COLO668 (cell line): ENCODE measurements at regions not wholly inside any gene's neighbourhood (a gene's known extent, or its start where the extent isn't known, plus 50 kb on each side); places are given as distances from the start of the nearest gene placed in this dataset.

Experiments
- DNase-seq: peaks from one replicate; lab custom pipeline; 2025; ENCODE audit not compliant: unreplicated experiment; lab: John Stamatoyannopoulos, UW

- no peak for DNase-seq
Observed at GRCh38 chr12:90333424-90333823, 621.6 kb downstream of the CCER1 start.

DNA sequence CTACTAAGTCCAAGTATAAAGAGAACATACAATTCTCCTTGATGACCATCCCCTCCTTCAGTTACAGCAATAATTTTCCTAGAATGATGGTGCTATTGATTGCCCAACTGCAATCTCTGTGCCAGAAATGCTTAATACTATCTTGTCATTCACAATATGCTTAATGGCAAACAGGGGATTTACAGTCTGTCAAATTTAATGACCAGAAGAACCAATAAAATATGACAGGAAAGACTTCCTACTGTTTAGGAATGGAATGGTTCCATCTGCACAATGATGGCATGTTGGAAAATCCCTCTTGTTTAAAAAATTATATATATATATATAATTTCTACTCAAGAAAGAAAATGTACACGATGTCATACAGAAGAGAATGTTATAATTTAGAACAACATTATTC, 623.2 kb downstream of the CCER1 start:
- no peak for DNase-seq

- DNase-seq, result no peak
Observed at GRCh38 chr12:90331262-90331661, 622.6 kb upstream of the ATP2B1 start.

GRCh38 chr12:90327793-90328743, 619.4 kb upstream of the ATP2B1 start:
- DNase-seq, result no peak

DNA sequence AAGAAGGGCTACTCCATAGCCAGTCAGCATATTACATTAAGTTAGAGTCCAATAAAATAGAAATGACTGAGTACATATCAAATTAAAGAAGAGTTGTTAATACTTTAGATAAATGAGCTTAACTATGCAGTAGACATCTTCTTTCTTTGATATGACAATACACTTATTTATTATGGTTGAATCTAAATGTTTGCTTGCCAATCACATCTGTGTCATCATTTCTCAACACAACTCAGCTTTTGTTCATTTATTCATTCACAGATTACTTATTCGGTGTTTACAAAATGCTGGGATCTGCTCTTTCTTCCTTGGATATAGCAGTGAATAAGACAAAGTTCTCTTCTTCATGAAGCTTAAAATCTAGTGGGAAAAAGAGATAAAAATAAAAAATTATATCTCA, 614.6 kb upstream of the ATP2B1 start:
- DNase-seq, result no peak

GRCh38 chr12:90322006-90322405, 613.4 kb upstream of the ATP2B1 start:
- no peak for DNase-seq

GRCh38 chr12:90321369-90321768, 612.7 kb upstream of the ATP2B1 start:
- no peak for DNase-seq

- DNase-seq, result no peak
Observed at GRCh38 chr12:90311561-90311960, 602.9 kb upstream of the ATP2B1 start.

DNA sequence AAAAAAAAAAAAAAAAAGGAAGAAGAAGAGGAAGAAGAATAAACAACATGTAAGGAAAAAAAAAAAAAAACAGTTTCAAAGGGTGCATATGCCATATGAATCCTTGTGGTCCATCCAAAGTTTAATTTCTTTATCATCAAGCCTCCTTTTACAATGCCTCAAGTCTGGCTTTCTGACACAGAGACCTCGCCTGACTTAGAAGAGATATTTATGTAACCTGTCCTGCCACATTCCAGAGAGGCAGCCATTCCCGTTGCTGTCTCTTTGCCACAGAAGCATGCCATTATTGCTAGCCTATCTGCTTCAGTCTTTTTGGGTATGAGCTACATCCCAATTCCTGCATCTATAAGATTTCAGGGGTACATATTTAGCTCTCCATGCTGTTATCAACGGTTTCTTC, 596.7 kb upstream of the ATP2B1 start:
- DNase-seq, result no peak

DNA sequence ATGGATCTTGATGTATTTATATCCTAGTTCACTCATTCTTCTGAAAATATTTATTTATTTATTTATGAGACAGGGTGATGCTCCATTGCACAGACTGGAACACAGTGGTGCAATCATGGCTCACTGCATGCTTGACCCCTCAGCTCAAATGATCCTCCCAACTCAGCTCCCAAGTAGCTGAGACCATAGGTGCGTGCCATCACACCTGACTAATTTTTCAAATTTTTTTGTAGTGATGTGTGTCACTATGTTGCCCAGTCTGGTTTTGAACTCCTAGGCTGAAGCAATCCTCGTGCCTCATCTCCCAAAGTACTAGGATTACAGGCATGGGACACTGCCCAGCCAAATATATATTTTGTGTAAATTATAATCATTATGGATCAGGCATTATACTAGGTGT, 595.6 kb upstream of the ATP2B1 start:
- no peak for DNase-seq

- DNase-seq, result no peak
Observed at GRCh38 chr12:90303771-90304170, 595.1 kb upstream of the ATP2B1 start.

GRCh38 chr12:90301561-90302133, 593.0 kb upstream of the ATP2B1 start:
- no peak for DNase-seq

GRCh38 chr12:90301095-90301494, 592.5 kb upstream of the ATP2B1 start:
- DNase-seq, result no peak

DNA sequence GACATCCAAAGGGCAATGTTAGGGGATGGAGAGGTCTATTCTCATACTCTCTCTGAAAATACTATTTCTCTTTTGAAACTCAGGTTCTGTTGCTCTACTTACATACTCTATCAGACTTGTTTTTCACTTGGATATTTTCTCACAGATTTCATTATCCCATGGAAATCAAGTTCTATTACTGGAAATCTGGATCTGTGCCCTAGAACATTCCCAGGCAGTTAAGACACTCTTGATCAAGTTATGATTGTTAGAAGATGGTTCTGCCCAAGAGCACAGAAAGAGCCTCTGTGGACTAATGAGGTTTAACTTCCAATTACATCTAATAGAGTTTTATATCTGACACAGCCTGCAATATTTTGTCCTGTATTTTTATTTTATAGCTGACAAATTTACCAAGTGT, 591.0 kb upstream of the ATP2B1 start:
- no peak for DNase-seq

- no peak for DNase-seq
Observed at GRCh38 chr12:90299121-90299520, 590.5 kb upstream of the ATP2B1 start.

- DNase-seq, result no peak
Observed at GRCh38 chr12:90298289-90298948, 589.8 kb upstream of the ATP2B1 start.

DNA sequence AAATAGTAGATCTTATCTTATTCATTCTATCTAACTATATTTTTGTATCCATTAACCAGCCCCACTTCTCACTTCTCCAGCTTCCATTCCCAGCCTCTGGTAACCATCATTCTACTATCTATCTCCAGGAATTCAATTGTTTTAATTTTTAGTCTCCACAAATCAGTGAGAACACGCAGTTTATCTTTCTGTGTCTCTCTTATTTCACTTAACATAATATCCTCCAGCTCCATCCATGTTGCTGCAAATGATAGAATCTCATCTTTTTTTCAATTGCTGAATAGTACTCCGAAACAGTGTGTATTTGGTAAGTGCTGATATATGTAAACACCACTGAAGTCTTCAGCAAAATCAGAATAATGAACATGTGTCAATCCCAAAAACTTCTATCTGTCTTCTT, 587.2 kb upstream of the ATP2B1 start:
- DNase-seq, result no peak

- DNase-seq, result no peak
Observed at GRCh38 chr12:90292183-90292582, 583.5 kb upstream of the ATP2B1 start.

- no peak for DNase-seq
Observed at GRCh38 chr12:90290980-90291975, 582.6 kb upstream of the ATP2B1 start.

GRCh38 chr12:90287585-90287984, 578.9 kb upstream of the ATP2B1 start:
- DNase-seq, result no peak
